ENCODE measurements at regions not wholly inside any gene's neighbourhood (a gene's known extent, or its start where the extent isn't known, plus 50 kb on each side); places are given as distances from the start of the nearest gene placed in this dataset.

DNA sequence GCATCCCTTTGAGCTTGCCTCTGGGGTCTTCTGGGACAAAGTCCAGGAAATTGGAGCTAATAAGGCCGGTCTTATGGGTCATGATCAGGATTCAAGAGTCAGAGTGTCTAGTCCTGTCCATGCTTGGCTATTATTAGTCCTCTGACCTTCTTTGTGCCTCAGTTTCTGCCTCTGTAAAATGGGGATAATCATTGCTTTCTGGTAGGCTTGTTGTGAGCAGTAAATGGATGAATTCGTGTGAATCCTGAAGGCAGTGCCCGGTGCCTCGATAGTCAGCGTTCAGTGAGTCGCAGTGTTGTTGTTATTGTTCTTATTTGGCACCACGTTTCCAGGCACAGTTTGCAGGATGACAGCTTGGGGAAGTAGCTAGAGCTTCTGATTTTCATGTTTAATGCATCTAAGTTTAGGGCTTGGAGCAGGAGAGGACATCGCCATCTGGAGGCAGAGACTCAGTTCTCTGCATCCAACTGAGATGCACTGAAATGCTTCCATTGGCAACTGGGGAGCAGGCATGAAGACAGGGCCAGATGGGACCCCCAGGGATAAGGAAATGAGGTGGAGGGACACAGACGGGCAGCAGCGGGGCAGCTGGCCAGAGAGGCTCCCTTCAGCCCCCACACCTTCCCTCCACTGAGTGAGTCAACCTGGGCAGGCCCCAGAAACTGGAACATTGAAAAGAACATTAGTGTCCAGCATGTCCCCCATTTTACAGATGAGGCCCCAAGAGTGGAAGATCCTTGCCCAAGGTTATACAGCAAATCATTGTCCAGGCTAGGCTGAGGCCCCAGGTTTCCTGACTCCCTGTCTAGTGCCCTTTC, 160.3 kb downstream of the PTPRU start:
- H3K4me3 Mint-ChIP-seq: no peak overlapping the region
- no peaks in the 10 kb centered on the region for H3K36me3 Mint-ChIP-seq (ENCODE audit: low read depth)
- intact Hi-C loops (cut with micrococcal nuclease): no loop called here
- no peak overlapping the region for H3K27ac Mint-ChIP-seq
- no peaks in the 10 kb centered on the region for H3K4me1 Mint-ChIP-seq
- H3K9me3 Mint-ChIP-seq: peaks cover 4% of the 10 kb centered on the region
- no peak for DNase-seq
- H3K27me3 Mint-ChIP-seq: no peaks in the 10 kb centered on the region

DNA sequence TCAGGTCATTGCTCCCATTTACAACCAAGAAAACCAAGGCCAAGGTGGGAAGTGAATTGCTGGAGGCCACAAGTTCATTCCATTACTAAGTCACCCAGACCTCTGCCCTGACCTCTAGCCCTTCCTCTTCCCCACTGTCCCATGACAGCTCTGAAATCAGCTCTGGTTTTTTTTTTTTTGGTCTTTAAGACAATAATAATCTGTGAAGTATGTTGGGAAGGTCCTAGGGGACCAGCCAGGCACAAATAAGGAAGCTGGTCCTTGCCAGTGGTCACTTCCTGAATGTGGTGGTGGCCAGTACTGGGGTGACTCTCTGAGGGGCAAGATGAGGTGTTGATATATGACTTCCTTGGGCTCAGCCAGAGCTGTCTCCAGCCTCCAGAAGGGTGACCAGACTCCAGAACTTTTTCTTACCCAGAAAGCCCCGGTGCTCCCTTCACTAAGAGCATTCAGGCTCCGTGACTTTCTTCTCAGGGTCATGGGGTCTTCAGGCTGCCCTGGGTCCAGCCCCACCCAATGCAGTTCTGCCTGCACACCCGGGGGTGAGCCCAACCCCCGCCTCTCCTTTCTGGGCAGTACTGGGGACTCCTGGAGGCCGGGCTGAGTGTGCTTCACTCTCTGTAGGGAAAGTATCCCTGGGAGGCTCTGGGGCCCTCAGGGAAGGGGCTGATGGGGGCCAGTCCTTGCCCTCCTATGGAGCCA, 159.6 kb downstream of the PTPRU start:
- DNase-seq: no peak
- Mint-ChIP-seq H3K9me3 (peaks cover 4% of the 10 kb centered on the region), H3K4me3 (no peak overlapping the region), H3K27ac (no peak overlapping the region), H3K36me3 (ENCODE audit: low read depth) (no peaks in the 10 kb centered on the region), H3K27me3 (no peaks in the 10 kb centered on the region), H3K4me1 (no peaks in the 10 kb centered on the region)
- intact Hi-C loops (cut with micrococcal nuclease): no loop called here

DNA sequence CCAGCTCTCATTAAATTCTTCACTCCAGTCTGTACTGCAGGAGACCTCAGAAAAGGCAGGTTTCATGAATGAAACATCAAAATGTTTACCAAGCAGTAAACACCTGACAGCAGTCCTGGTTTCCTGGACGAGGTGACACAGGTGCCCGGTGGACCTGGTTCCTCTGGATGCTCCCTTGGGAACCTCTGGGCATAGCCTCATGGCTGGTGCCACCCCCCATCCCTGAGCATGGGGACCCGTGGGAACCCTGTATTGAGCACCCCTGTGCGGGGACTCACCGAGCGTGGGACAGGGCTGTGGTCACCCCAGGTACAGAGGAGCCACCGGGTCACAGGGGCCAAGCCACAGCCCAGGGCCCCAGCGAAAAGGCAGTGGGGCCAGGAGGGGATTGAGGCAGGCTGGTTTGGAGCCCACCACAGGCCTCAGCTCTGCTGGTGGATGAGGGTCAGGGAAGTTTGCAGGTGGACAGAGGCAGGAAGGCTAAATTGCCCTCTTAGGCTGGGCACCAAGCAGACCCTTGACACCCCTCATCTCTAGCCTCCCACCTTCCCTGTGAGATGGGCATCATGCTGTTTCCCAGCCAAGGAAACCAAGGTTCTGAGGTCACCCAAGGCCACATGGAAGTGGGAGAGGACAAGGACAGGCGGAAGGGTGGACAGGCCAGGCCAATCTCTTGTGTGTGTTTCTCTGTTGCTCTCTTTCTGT, 158.4 kb downstream of the PTPRU start:
- no peaks in the 10 kb centered on the region for H3K4me1 Mint-ChIP-seq
- intact Hi-C loops (cut with micrococcal nuclease): no loop called here
- no peaks in the 10 kb centered on the region for H3K27me3 Mint-ChIP-seq
- H3K27ac Mint-ChIP-seq: no peak overlapping the region
- no peak overlapping the region for H3K4me3 Mint-ChIP-seq
- peaks cover 3% of the 10 kb centered on the region for H3K9me3 Mint-ChIP-seq
- no peaks in the 10 kb centered on the region for H3K36me3 Mint-ChIP-seq (ENCODE audit: low read depth)
- DNase-seq: no peak

DNA sequence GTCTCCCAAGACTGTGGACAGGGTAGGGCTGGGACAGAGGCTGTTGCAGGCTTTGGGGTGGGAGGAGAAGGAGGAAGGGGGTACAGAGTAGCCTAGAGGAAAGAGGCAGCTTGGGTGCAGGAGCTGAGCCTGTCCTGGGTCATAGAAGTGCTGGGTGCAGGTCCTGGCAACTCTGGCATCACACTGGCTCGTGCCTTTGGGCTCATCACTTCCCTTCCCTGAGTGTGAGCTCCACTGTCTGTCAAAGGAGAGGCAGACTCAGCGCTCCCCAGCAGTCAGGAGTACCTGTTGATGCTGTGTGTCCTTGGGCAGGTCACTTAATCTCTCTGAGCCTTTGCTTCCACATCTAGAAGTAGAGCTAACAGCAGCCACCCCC, 157.1 kb downstream of the PTPRU start:
- H3K4me3 Mint-ChIP-seq: no peak overlapping the region
- H3K36me3 Mint-ChIP-seq (ENCODE audit: low read depth): no peaks in the 10 kb centered on the region
- intact Hi-C loops (cut with micrococcal nuclease): no loop called here
- no peaks in the 10 kb centered on the region for H3K4me1 Mint-ChIP-seq
- no peaks in the 10 kb centered on the region for H3K9me3 Mint-ChIP-seq
- H3K27ac Mint-ChIP-seq: no peak overlapping the region
- no peaks in the 10 kb centered on the region for H3K27me3 Mint-ChIP-seq
- no peak for DNase-seq

DNA sequence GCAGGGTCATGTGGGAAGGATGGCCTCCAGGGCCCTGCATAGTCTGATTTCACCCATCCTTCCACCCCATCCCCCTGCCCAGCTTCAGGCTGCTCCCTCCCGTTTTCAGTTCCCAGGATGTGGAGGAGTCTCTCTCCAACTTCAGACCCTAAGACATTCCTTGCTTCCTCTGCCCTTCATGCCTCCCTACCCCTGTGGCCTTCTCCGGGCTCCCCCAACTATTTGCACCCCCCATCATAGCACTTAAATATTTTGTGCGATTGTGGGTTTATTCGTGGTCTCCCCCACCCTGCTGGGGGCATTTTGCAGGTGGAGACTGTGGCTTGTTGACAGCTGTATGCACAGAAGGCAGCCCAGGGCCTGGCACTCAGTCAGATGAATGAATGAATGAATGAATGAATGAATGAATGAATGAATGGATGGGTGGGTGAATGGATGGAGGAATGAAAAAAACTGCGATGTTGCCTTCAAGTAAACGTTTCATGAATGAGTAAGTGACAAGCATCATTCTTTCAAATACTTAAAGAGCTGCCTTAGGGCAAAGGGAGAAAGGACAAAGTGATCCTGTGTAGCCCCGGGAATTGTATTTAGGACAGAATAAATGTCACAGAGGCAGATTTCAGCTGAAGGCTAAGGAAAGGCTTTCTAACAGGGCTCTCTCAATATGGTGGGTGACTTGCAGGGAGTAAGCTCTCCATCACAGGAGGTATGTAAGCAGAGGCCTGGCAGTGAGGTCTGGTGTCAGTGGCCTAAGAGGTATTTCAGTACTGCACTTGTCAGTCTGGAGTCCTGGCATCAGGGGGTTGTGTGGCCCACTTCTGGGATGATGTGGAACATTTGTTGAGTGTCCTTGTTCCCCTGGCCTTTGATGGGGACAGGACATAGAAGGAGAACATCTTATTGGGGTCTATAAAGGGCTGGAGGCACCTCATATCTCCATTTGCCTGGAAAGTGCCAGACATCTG, 156.4 kb downstream of the PTPRU start:
- H3K27me3 Mint-ChIP-seq: peaks cover 4% of the 10 kb centered on the region
- no peaks in the 10 kb centered on the region for H3K9me3 Mint-ChIP-seq
- DNase-seq: no peak
- no peak overlapping the region for H3K27ac Mint-ChIP-seq
- H3K36me3 Mint-ChIP-seq (ENCODE audit: low read depth): no peaks in the 10 kb centered on the region
- no peak overlapping the region for H3K4me3 Mint-ChIP-seq
- intact Hi-C loops (cut with micrococcal nuclease): no loop called here
- no peaks in the 10 kb centered on the region for H3K4me1 Mint-ChIP-seq

DNA sequence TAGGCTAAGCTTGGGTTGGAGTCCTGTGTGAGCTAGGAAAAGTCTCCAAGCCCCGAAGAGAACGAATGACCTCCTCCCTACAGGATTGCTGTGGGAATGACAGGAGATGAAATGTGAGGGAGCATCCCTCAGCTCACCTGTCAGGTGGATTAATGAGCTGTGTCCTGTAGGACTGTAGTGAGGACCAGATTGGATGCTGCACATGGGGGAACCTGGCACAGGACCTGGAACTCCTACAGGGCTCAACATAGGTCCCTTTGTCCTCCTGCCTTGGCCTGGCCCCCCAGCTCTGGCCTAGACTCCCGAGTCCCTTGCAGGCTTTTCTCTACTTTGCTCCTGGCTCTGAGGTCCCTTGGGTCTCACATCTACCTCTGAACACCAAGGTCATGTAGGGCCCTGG, 155.7 kb downstream of the PTPRU start:
- intact Hi-C loops (cut with micrococcal nuclease): no loop called here
- Mint-ChIP-seq H3K4me3 (no peak overlapping the region), H3K9me3 (no peaks in the 10 kb centered on the region), H3K27ac (no peak overlapping the region), H3K4me1 (no peaks in the 10 kb centered on the region), H3K36me3 (ENCODE audit: low read depth) (no peaks in the 10 kb centered on the region), H3K27me3 (peaks cover 7% of the 10 kb centered on the region)
- DNase-seq: no peak

DNA sequence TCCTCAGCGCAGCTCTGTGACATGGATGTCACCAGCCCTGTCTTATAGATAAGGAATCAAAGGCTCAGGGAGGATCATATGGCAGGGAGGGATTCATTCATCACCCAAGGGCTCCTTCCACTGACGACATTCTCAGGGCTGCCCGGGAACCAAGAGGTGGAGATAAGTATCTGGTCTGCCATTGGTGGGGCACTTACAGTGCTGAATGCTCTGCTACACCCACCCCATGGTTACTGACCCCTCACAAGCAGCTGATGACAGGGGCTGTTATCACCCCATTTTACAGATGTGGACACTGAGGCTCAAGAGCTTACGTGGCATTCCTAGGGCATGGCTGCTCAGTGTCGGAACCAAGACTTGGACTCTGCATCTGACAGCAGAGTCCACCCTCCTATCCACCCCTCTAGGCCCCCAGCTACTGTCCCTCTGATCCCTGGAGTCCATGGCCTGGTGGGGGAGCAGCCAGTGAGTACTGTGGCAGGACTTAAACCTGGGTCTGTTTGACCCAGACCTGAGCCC, 155.1 kb downstream of the PTPRU start:
- intact Hi-C loops (cut with micrococcal nuclease): no loop called here
- no peaks in the 10 kb centered on the region for H3K9me3 Mint-ChIP-seq
- H3K27ac Mint-ChIP-seq: no peak overlapping the region
- H3K27me3 Mint-ChIP-seq: peaks cover 7% of the 10 kb centered on the region
- no peak for DNase-seq
- H3K4me1 Mint-ChIP-seq: no peaks in the 10 kb centered on the region
- H3K36me3 Mint-ChIP-seq (ENCODE audit: low read depth): no peaks in the 10 kb centered on the region
- H3K4me3 Mint-ChIP-seq: no peak overlapping the region

DNA sequence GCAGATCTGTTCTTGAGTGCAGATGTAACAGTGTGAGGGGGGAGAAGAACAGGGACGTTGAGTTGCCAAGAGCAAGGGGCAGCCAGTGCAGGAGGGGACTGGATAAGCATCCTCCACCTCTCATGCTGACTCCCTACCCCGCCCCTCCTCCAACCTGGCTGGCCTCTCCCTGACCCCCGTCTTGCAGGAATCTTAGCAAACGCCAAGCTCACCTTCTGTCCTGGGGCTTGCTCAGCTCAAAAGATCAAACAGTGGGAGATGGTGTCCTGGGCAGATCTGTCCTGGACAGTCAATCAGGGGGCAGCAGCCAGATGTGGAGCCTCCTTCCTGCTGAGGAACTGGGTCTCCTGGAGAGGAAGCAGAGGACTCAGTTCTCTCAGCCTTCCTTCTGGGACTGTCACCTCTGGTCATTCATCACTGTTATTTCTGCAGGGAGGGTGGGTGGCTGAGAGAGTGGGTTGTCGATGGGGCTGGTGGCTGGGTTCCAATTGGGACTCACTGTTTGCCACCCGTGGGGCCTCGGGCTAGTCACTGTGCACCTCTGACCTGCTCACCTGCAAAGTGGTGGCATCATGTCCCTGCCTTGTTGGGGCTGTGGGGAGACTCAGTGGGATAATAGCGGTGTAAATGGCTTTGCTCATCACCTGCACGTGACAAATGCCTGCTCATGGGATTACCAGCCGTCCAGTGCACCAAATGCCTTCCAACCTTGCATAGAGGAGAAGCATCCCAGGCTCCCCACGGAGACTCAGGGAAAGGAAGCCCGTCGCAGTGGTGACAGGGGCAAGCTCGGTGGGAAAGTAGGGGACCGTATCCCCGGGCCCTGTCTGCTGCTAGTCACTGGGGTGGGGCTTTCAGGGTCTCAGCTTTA, 154.4 kb downstream of the PTPRU start:
- no peak for DNase-seq
- peaks cover 7% of the 10 kb centered on the region for H3K27me3 Mint-ChIP-seq
- intact Hi-C loops (cut with micrococcal nuclease): no loop called here
- no peaks in the 10 kb centered on the region for H3K9me3 Mint-ChIP-seq
- H3K4me3 Mint-ChIP-seq: no peak overlapping the region
- H3K36me3 Mint-ChIP-seq (ENCODE audit: low read depth): no peaks in the 10 kb centered on the region
- H3K4me1 Mint-ChIP-seq: no peaks in the 10 kb centered on the region
- no peak overlapping the region for H3K27ac Mint-ChIP-seq

DNA sequence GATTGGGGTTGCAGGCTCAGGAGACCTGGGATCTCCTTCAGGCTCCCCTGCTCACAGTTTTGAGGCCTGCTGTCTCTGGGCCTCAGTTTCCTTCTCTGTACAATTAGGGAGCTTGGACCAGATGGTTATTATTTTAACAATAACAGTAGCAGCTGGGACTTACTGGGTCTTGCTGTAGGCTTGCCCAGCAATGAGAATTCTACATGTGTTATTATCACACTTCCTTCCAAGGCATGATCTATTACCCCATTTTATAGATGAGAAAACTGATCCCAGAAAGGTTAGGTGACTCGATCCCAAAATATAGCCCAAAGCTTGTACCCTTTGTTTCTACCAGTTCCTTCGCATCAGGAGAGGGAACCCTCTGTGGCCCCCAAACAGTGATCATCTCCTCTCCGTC, 153.8 kb downstream of the PTPRU start:
- peaks cover 7% of the 10 kb centered on the region for H3K27me3 Mint-ChIP-seq
- no peak for DNase-seq
- H3K36me3 Mint-ChIP-seq (ENCODE audit: low read depth): no peaks in the 10 kb centered on the region
- intact Hi-C loops (cut with micrococcal nuclease): no loop called here
- H3K4me1 Mint-ChIP-seq: no peaks in the 10 kb centered on the region
- no peak overlapping the region for H3K4me3 Mint-ChIP-seq
- no peaks in the 10 kb centered on the region for H3K9me3 Mint-ChIP-seq
- no peak overlapping the region for H3K27ac Mint-ChIP-seq

DNA sequence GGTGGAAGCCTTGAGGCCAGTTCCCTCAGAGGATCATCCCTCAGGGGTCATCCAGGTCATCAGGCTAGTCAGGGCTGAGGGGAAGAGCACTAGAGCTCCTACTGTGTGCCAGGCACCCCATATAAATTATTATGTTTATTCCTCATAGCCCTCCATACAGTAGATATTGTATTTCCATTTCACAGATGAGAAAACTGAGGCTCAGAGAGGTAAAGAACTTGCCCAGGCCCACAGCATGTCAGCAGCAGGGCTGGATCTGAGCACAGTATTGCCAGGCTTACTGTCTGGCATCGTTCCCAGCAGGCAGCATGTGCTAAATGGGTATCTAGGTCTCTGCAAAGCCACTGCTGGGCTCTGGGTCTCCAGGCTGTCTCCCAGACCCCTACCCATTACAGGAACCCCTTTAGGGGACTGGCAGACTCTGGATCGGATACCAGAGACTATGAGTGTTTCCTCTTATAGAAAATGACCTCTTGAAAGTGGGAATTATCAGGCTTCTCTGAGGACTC, 153.3 kb downstream of the PTPRU start:
- Mint-ChIP-seq H3K27me3 (peaks cover 7% of the 10 kb centered on the region), H3K4me1 (no peaks in the 10 kb centered on the region), H3K9me3 (no peaks in the 10 kb centered on the region), H3K36me3 (ENCODE audit: low read depth) (no peaks in the 10 kb centered on the region), H3K27ac (no peak overlapping the region), H3K4me3 (no peak overlapping the region)
- no peak for DNase-seq
- intact Hi-C loops (cut with micrococcal nuclease): no loop called here

DNA sequence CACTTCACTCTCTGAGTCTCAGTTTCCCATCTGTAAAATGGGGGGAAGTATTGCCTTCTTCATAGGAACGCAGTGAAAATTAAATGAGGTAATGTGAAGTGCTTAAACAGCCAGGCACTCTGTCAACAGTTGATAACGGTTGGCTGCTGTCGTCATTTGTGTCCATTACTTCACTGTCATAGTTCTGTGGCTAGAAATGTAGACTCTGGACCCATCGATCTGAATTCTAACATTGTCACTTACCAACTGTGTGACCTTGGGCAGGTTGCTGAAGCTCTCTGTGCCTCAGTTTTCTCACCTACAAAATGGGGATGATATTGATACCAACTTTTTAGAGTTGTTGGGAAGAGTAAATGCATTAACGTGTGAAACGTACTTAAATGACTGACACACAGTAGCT, 152.6 kb downstream of the PTPRU start:
- Mint-ChIP-seq H3K36me3 (ENCODE audit: low read depth) (no peaks in the 10 kb centered on the region), H3K9me3 (no peaks in the 10 kb centered on the region), H3K27ac (no peak overlapping the region), H3K4me3 (no peak overlapping the region), H3K27me3 (peaks cover 9% of the 10 kb centered on the region), H3K4me1 (no peaks in the 10 kb centered on the region)
- intact Hi-C loops (cut with micrococcal nuclease): no loop called here
- DNase-seq: no peak

DNA sequence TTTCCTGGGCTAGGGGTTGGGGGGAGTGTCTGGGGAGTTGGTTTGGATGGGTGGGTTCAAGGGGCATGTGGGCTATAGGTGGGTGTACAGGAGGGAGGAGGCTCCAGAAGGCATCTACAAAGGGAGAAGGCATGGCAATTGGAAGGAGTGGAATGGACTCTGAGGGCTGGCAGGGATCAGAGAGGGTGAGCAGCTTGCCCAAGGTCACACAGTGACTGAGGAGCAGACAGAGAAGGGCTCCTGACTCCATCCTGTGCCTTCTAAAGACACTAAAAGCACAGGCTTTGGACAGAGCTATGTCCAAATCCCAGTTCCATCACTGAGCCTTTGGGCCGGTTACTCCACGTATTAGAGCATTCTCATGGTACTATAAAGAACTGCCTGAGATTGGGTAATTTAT, 151.8 kb downstream of the PTPRU start:
- H3K27me3 Mint-ChIP-seq: peaks cover 14% of the 10 kb centered on the region
- no peak overlapping the region for H3K27ac Mint-ChIP-seq
- no peak overlapping the region for H3K4me3 Mint-ChIP-seq
- H3K9me3 Mint-ChIP-seq: no peaks in the 10 kb centered on the region
- H3K36me3 Mint-ChIP-seq (ENCODE audit: low read depth): no peaks in the 10 kb centered on the region
- intact Hi-C loops (cut with micrococcal nuclease): no loop called here
- no peaks in the 10 kb centered on the region for H3K4me1 Mint-ChIP-seq
- no peak for DNase-seq

Data from activated CD4-positive, alpha-beta T cell treated with anti-CD3 and anti-CD28 coated beads, Interleukin-2, amount 10 ng/mL, durations not matched to agents 24 days and 14 days (primary cell).